SW 1271 (cell line): ENCODE measurements at regions not wholly inside any gene's neighbourhood (a gene's known extent, or its start where the extent isn't known, plus 50 kb on each side); places are given as distances from the start of the nearest gene placed in this dataset.
A peak's percentile ranks its signal among the peaks of the same experiment; 100 is the strongest.

ENCODE experiments used
- DNase-seq, 2 experiments: peaks; one replicate each; lab custom pipeline; 2025; lab: John Stamatoyannopoulos, UW

- DNase-seq = no peak
Observed at GRCh38 chr12:126768517-126768916, 1498.5 kb upstream of the TMEM132C start.

- DNase-seq = no peak
Observed at GRCh38 chr12:126770188-126770587, 1496.8 kb upstream of the TMEM132C start.

DNA sequence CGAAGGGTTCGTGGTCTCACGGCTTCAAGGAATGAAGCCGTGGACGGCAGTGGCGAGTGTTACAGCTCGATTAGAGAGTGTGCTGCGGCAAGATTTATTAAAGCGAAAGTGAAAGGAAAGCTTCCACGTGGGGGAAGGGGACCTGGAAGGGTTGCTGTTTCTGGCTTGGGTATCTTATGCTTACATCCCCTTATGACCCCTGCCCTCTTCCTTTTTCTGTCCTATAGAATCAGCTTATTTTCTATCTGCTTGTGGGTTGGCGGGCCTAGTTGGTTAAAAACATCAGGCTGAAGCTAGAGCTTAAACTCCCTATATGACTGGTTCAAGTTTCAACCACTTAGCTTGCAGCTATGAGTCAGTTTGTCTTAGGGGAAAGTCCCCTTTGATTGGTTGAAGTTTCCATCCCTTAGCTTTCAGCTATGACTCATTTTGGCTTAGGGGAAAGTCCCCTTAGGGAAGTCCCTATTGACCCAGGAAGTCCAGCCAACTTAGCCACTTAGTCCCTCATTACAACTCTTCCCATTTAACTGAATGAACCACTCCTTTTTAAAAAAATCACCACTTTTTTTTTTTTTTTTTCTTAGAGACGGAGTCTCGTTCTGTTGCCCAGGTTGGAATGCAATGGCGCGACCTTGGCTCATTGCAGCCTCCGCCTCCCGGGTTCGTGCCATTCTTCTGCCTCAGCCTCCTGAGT lies 1494.7 kb upstream of the TMEM132C start:
- peak; percentile 98 to 99 for DNase-seq

GRCh38 chr12:126773012-126773411 lies 1494.0 kb upstream of the TMEM132C start:
- no peak for DNase-seq

DNA sequence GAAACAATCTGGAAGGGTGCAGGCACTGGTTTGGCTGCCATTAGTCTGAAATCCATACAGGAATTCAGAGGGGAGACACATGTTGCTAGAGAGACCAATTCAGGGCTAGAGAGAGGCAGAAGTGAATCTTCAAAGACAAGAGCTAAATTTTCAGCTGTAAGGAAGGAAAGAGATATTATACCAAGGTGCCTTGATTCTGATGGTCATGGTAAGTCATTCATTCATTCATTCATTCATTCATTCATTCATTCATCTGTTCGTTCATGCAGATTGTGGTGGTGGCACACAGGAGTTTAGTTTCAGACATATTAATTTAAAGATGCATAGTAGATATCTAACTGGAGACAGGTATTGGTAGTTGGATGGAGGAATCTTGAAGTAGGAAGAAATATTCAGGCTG lies 1493.5 kb upstream of the TMEM132C start:
- DNase-seq = no peak

DNA sequence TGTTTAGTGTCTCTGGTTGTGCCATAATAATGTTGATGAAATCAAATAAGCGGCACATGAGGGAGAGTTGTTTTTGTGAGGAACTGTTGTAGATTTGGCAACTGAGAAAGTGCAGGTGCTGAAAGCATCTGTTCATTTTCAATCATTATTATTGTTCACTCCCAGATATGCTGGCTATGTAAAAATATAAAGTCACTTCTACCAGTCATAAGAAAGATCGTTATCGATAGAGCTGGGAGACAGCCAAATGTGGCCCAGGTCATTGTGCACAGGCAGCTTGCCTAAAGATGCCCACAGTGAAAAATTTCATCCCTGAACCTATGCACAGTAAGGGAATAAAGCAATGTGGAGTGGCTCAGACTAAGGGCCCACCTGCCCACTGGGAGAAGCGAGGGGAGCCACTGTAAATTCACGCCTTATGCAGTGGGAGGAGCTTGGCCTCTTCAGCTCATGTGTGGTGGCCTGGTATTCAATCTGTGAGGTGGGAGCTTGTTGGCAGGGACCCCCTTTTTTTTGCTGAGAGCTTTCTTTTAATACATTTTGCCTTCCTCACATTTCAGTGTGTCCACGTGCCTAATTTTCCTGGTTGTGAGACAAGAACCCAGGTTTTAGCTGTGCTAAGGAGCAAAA lies 1490.8 kb upstream of the TMEM132C start:
- DNase-seq = no peak

GRCh38 chr12:126780343-126780742 lies 1486.6 kb upstream of the TMEM132C start:
- no peak for DNase-seq

- DNase-seq = no peak
Observed at GRCh38 chr12:126781593-126781992, 1485.4 kb upstream of the TMEM132C start.

GRCh38 chr12:126782083-126782482 lies 1484.9 kb upstream of the TMEM132C start:
- no peak for DNase-seq

GRCh38 chr12:126784328-126784921 lies 1482.5 kb upstream of the TMEM132C start:
- peak; percentile 6 to 58 for DNase-seq

- DNase-seq = no peak
Observed at GRCh38 chr12:126789963-126790362, 1477.0 kb upstream of the TMEM132C start.

GRCh38 chr12:126791122-126791521 lies 1475.8 kb upstream of the TMEM132C start:
- no peak for DNase-seq

- DNase-seq = no peak
Observed at GRCh38 chr12:126792411-126792810, 1474.6 kb upstream of the TMEM132C start.

- DNase-seq = no peak
Observed at GRCh38 chr12:126797525-126797924, 1469.4 kb upstream of the TMEM132C start.

- no peak for DNase-seq
Observed at GRCh38 chr12:126798449-126798848, 1468.5 kb upstream of the TMEM132C start.

GRCh38 chr12:126807312-126807865 lies 1459.6 kb upstream of the TMEM132C start:
- DNase-seq = no peak

- no peak for DNase-seq
Observed at GRCh38 chr12:126811391-126811790, 1455.6 kb upstream of the TMEM132C start.

DNA sequence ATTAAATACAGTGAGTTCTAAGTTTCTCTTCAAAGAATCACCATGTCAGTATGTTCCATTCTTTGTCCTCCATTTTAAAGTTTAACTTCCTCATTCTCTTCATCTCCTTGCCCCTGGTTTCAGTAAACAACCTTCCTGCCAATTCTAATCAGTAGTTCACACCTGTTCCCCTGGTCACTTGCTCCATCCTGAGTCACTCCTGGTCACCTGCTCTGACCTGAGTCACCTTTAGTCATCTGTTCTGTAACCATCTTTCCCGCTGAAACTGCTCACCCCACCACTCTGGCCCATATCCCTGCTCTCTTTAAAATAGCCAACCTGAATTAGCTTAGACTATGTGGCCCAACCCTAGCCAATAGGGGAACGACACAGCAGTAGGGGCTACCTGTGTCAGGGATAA lies 1447.4 kb upstream of the TMEM132C start:
- no peak for DNase-seq

GRCh38 chr12:126830778-126831680 lies 1435.9 kb upstream of the TMEM132C start:
- DNase-seq = no peak

DNA sequence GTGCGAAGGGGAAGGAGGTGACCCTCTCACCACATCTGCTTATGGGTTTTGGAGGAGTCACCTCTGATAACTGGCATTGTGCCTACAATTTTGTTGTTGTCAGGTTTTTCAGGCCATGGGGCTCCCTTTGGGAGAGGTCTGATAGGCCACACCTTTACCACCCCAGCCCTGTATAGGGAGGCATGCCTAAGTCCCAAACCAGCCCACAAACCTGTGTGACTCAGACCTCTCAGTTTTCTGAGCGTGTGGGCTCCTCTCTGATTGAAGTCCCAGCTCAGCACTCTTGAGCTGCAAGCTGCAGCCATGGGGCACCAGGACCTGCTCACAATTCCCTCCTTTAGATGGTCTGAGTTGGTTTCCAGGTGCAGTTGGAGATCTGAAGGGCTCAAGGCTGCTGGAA lies 1429.3 kb upstream of the TMEM132C start:
- DNase-seq = no peak

GRCh38 chr12:126843915-126844669 lies 1422.9 kb upstream of the TMEM132C start:
- no peak for DNase-seq
